ENCODE measurements at regions not wholly inside any gene's neighbourhood (a gene's known extent, or its start where the extent isn't known, plus 50 kb on each side); places are given as distances from the start of the nearest gene placed in this dataset.

GRCh38 chr4:138540056-138540800 is 298.1 kb upstream of the SLC7A11 start:
- H2AFZ ChIP-seq (replicated peaks; ENCODE audit: low read length, poor library complexity) = peak overlapping the region; percentile 60

More at GRCh38 chr4:138540056-138540800, 298.1 kb upstream of the SLC7A11 start:
- H3K18ac ChIP-seq (ENCODE audit: low read depth, low read length) = peak overlapping the region; percentile 36; the same call in 1 of the 2 replicates
- H2AK9ac ChIP-seq (replicated peaks; ENCODE audit: low read depth, low read length, poor library complexity) = no peak overlapping the region
- no peak overlapping the region for H3K9ac ChIP-seq (ENCODE audit: low read depth, low read length)
- peak overlapping the region; percentile 28; the same call in 1 of the 2 replicates for H3K4ac ChIP-seq (ENCODE audit: low read depth, low read length)
- 0 out of 2 replicates have a peak overlapping the region, but pooled peaks have one; percentile 7 for H4K91ac ChIP-seq (ENCODE audit: insufficient read depth, low read depth, low read length)
- H3K79me1 ChIP-seq (ENCODE audit: low read depth in 1 of 2, low read length in 2 of 2) = no peaks in the 10 kb centered on the region
- intact Hi-C loops (cut with micrococcal nuclease) (no loop called here), in situ Hi-C loops (cut with MboI; ENCODE audit: low sequenced_read_pairs) (no loop called here), dilution Hi-C loops (cut with HindIII; ENCODE audit: low sequenced_read_pairs, unreplicated experiment) (no loop called here)
- no peaks in the 10 kb centered on the region; the same call in 1 of the 2 replicates for H3K9me1 ChIP-seq (ENCODE audit: insufficient read depth, low read length)
- peaks cover 6% of the 10 kb centered on the region; the same call in 1 of the 2 replicates for H3K4me1 ChIP-seq (ENCODE audit: control insufficient read depth, insufficient read depth, low read length)
- H2BK120ac ChIP-seq (ENCODE audit: low read depth, low read length) = peak overlapping the region; percentile 33
- no peak overlapping the region for H3K14ac ChIP-seq (replicated peaks; ENCODE audit: low read depth, low read length)
- H2BK5ac ChIP-seq (ENCODE audit: low read depth, low read length, poor library complexity, severe bottlenecking) = peak overlapping the region; percentile 53
- WGBS, 2 experiments (ENCODE audit: extremely low coverage in 2 of 2, insufficient read length in 1 of 2) = 79% methylated on average over 3 of the region's 4 CpGs; no CpG with 5 or more reads in 1 of the 2 experiments
- CTCF ChIA-PET = no interaction called here
- BruUV-seq (replicated peaks) = no TSS peak
- H3K9me3 ChIP-seq (ENCODE audit: control insufficient read depth, insufficient read depth, low read length) = no peaks in the 10 kb centered on the region
- H3K4me2 ChIP-seq (ENCODE audit: low read depth, low read length) = peak overlapping the region; percentile 36; the same call in 1 of the 2 replicates
- H2AK5ac ChIP-seq (ENCODE audit: low read depth, low read length) = 0 out of 2 replicates have a peak overlapping the region, but pooled peaks have one; percentile 15
- no peaks in the 10 kb centered on the region for H3K36me3 ChIP-seq (ENCODE audit: control insufficient read depth, insufficient read depth, low read length)
- peak overlapping the region; percentile 3 to 49; a peak in 2 of 4 replicates for H4K8ac ChIP-seq (ENCODE audit: low read depth in 2 of 2, low read length in 2 of 2)
- H2BK15ac ChIP-seq (ENCODE audit: low read depth, low read length) = 0 out of 3 replicates have a peak overlapping the region, but pooled peaks have one; percentile 19
- no peaks in the 10 kb centered on the region for H4K20me1 ChIP-seq (ENCODE audit: insufficient read depth, low read length)
- peak overlapping the region; percentile 59; the same call in 1 of the 2 replicates for H2BK20ac ChIP-seq (ENCODE audit: low read depth, low read length)
- peak; percentile 68 for DNase-seq
- H3K23ac ChIP-seq (ENCODE audit: low read depth, low read length) = 0 out of 2 replicates have a peak overlapping the region, but pooled peaks have one; percentile 35
- H3K27ac ChIP-seq (ENCODE audit: insufficient read depth, low read length) = no peak overlapping the region
- no peak overlapping the region for H3K56ac ChIP-seq (ENCODE audit: extremely low read depth, insufficient read depth, low read length)
- no peaks in the 10 kb centered on the region for H3K27me3 ChIP-seq (ENCODE audit: control insufficient read depth, insufficient read depth, low read length)
- peak overlapping the region; percentile 55; the same call in 1 of the 2 replicates for H4K5ac ChIP-seq (ENCODE audit: low read depth, low read length)
- POLR2A ChIA-PET (ENCODE audit: unreplicated experiment) = interaction anchor here (0.6 kb wide), 1 partner anchor 1015 kb away, joined by 3 read pairs; no protein-coding TSS in a partner anchor
- peak; percentile 73 for ATAC-seq (ENCODE audit: low read depth)
- H3K4me3 ChIP-seq (ENCODE audit: insufficient read depth, low read depth, low read length) = no peak overlapping the region
- TF ChIP-seq RCOR1 (IDR thresholded peaks at IDR 0.05; ENCODE audit: insufficient replicate concordance, low read length) (no peak), POLR2A (IDR thresholded peaks at IDR 0.05; ENCODE audit: low read depth, low read length) (no peak), RFX5 (IDR thresholded peaks at IDR 0.05; ENCODE audit: low read depth, low read length) (no peak), CEBPB (IDR thresholded peaks at IDR 0.05; ENCODE audit: low read depth, low read length) (no peak), NFE2L2 (IDR thresholded peaks at IDR 0.05; ENCODE audit: low read depth, low read length) (no peak), FOS (IDR thresholded peaks at IDR 0.05; ENCODE audit: low read depth, low read length) (no peak), MAFK (IDR thresholded peaks at IDR 0.05; ENCODE audit: low read depth, low read length) (no peak), MXI1 (IDR thresholded peaks at IDR 0.05; ENCODE audit: borderline replicate concordance, low read depth, low read length) (no peak), CHD1 (IDR thresholded peaks at IDR 0.05; ENCODE audit: low read depth, low read length) (no peak), MAZ (IDR thresholded peaks at IDR 0.05; ENCODE audit: borderline replicate concordance, low read depth, low read length) (no peak), SMC3 (IDR thresholded peaks at IDR 0.05; ENCODE audit: low read depth, low read length) (no peak)
- TF ChIP-seq, protein P1, sequence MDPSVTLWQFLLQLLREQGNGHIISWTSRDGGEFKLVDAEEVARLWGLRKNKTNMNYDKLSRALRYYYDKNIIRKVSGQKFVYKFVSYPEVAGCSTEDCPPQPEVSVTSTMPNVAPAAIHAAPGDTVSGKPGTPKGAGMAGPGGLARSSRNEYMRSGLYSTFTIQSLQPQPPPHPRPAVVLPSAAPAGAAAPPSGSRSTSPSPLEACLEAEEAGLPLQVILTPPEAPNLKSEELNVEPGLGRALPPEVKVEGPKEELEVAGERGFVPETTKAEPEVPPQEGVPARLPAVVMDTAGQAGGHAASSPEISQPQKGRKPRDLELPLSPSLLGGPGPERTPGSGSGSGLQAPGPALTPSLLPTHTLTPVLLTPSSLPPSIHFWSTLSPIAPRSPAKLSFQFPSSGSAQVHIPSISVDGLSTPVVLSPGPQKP (IDR thresholded peaks at IDR 0.05; ENCODE audit: borderline replicate concordance, low read depth, low read length) = no peak
